NCI-H510A (cell line): ENCODE measurements at regions not wholly inside any gene's neighbourhood (a gene's known extent, or its start where the extent isn't known, plus 50 kb on each side); places are given as distances from the start of the nearest gene placed in this dataset.

ENCODE experiments used
- DNase-seq: peaks from one replicate; lab custom pipeline; 2025; lab: John Stamatoyannopoulos, UW

DNA sequence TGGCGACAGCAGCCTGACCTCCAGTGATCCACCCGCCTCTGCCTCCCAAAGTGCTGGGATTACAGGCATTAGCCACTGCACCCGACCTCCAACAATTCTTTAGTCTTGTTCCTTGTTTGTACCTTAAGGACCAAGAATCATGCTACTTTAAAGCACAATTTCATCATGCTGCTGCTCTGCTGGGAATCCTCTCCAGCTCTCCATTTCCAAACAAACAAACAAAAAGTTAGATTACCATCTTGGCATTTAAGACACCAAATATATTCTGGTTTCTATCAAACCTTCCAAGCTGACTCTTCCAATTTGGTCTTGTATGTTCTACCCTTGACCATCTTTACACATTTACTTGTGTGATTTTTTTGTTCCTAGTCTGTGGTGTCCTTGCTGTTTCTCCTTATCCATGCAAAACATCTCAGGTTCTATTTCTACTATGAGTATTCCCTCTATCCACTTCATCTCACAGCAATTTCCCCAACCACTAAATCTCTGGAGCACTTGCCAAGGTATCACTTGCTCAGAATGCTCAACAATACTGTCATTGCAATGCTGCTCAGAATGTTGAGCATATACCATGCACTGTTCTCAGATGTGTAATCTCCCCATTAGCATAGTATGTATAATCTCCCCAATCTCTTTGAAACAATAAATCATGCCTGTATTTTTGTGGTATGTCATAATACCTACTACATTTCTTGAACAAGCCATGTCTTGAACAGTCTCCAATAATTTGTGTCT lies 73.2 kb upstream of the GALNT5 start:
- DNase-seq = no peak

DNA sequence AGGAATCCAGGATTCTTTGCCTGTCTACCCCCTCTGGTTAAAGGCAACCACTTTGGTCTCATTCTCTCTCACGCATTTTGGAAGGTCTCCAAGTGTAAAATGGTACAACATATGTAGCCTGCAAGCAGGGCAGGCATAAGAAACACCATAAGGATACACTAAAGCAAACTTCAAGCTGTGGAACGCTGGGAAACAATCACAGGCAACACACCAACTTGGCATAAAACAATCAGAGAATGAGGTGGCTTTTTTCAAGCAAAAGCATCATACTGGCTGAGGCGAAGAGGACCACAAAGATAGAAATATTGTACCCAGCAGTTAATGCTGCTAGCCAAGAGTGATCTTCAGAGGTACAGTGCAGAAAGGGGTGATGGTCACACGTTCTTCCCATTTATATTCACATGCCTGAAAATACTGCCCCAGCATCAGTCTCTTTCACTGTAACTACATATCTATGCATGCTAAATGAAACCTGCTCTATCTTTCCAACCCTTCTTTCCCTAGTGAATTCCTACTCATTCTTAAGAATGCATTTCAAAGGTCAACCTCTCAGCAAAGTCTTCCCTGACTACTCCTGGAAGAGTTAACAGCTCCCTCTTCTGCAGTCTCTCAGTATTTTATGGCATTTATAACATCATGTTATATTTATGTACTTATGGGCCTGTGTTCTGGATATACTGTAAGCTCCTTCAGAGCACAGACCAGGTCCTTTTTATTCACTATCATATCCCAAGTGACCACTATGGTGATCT lies 71.9 kb upstream of the GALNT5 start:
- no peak for DNase-seq

DNA sequence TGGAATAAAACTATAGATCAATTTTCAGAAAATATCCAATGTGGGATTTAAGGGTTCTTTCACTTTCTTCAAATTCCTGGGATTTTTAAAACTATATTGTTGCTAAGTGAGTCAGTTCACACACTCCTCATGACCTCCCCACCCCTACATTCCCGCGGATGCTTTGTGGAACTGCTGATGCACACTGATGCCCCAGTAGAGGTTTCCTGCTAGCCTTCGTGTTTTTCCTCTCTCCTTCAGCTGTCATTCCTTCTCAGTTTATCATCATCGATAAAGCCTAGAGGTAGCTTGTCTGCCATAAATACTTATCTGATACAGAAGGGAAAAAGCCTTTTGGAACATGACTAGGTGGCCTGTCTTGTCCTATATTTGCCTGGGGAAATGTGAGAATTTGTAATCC lies 67.4 kb upstream of the GALNT5 start:
- no peak for DNase-seq

DNA sequence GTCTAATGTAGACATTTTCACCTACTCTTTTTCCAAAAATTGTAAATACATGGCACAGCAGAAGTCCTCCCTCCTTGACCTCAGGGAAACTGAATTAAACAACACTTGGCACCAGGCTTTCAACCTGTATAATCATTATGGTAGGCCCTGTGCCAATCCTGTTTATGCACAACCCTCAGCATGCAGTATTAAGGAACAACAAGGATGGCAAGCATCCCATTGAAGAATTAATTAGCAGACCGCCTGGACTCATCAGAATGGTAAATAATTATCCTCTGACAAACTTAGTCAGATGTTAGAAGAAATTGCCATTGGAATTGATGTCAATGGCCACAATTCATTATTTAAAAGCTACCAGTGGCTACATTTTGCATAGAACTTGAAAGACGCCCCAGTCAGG lies 66.3 kb upstream of the GALNT5 start:
- DNase-seq = no peak

DNA sequence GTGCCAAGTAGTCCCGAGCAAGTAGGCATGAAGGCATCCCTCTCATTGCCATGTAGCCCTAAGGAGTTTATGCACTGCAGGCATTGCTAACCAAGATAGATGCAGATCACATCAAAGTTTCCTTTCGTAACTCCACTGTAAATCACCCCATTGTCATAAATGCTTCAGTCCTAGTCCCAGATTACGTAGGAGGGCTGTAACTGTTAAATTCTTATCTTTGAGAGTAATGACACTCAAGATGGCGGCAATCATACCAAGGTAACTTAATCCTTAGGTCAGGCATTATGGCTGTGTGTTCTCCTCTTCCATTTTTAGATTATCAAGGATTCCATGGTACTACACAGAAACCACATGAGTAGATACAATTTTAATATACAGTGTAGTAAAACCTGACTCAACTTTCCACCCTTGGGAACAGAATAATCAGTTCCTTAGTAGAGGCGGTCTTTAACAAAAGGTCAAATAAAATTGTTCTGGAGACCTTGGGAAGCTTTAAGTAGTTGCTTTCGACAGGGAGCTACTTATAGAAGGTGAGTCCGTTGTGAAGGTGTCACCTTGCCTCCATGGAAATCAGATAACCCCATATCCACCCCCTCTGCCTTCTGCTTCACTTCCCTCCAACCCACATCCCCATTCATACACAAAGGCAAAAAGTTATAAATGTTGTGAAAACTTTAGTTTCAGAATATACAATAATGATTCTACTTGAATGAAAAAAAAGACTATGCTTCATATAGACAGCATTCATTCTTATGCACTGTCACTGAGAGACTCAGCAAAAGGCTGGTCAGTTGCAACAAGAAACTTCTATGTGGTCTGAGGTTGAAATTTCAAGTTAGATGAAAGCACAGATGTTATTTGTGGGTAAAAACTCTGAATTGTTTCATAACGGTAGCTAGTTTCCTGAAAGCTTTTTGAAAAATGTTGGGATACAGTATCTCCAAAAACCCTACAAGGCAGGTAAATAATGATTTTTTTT lies 64.8 kb upstream of the GALNT5 start:
- no peak for DNase-seq

DNA sequence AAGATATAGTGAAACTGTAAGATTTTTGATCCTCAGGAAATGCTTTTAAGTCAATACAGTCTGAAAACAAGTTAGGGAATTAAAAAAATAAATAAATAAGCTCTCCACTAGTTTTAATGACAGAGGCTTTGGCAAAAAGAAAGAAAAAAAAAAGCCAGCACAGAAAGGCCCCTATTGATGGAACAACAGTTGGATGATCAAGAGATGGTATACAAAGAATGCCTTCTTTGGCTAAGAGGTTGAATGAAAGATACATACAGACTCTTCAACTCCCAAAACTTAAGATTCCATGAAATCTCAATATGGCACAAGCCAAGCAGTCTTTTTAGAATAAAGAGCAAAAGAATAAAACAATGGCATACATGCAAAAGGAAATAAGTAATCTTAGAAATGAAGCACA lies 64.0 kb upstream of the GALNT5 start:
- no peak for DNase-seq

DNA sequence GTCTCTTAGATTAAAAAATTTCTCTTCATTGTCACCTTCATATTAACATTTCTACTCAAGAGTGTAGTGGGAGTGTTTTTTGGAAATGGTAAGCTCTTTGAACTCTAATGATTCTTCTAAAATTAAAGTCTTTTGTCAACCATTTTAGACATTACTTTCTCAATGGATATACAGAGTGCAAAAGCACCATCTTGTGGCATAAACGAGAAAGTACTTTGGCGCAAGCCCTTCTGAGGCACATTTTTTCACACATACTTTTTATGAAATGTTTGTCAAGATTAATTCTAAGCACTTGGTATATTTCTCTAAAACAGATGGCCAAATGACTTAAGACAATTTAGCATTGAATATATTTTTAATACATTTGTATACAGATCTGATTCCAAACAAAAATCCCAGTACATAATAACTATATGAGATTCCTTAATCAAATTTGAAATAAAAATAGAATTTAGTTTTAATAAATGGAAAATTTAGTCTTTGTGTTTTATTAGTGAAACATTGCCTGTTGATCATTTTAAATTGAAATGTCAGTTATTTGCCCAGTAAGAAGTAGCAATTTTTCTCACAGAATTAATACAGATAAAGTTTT lies 63.3 kb upstream of the GALNT5 start:
- no peak for DNase-seq

DNA sequence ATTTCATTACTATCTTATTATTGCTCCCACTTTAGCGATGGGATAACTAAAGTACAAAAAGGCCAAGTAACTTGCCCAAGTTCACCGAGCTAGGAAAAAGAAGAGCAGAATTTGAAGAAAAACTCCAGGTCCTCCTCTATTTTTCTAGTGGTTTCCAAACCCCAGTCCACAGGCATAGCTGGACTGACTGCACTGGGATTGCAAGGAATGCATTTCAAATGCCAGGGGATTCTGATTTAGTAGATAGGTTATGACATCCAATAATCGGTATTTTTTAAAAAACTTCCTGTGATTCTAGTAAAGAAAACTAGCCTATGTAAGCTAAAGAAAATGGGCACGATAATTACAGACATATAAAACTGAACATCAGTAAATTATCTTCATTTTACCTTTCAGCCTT lies 62.7 kb upstream of the GALNT5 start:
- DNase-seq = no peak

DNA sequence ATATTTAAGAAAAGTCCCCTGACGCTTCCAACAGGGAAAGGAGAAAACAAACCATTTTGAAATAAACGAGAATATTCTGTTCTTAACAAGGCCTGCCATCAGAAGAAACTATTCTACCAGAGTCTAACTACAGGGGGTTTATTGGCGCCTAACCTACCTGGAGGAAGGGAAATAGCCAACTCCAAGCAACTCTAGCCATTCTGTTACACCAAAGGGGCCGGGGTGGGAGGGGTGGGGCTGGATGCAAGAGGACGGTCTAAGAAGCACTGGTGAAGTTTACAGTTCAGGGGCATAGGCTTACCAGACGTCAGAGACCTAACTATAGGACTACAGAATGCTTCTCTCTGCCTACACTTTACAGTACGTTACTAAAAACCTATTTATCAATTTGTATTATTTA lies 60.5 kb upstream of the GALNT5 start:
- no peak for DNase-seq

DNA sequence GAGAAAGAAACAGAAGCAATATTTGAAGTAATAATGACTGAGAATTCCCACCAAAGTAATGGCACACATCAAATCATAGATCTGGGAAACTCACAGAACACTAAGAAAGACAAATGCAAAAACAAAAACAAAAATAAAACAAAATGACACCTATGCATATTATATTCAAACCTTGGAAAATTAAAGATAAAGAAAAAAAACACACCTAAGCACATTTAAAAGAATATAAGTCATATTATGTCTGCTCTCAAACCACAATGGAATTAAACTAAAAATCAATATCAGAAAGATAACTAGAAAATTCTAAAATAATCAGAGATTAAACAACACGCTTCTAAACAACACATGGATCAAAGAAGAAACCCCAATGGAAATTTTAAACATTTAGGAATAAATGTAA lies 59.7 kb upstream of the GALNT5 start:
- no peak for DNase-seq

DNA sequence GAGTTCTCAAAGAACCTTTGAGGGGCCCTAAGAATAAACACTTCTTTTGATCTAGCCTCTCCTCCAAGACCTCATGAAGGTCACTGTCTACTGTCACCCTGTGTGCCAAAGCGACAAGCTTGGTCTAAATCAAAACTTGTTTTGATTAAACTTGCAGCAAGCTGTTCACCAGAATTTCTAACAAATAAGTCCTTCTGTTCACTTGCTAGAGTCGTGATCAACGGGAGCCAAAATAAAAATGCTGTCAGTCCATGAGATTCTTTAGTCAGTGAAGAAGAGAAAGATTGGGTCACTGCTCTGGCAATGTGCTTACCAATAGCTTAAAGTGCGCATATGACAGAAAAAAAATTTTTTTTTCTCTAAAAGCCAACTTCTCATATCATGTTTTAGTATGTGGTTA lies 53.9 kb upstream of the GALNT5 start:
- no peak for DNase-seq

DNA sequence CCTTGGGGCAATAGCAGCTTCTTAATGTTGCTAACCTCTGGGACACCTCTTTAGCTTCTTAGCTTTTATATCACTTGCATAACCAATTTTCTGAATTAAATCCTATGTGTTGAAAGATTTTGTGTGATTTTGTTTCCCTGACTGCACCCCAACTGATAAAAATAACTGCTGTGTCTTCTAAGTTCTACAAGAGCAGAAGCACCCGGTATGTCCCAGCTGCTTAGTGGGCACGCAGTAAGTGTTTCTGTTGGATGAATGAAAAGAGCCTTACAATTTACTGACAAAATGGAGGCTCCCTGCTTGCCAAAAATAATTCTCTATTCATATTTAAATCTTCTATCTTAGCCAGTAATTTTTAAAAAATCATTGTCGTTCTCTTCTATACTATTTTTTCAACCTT lies 53.1 kb upstream of the GALNT5 start:
- no peak for DNase-seq

DNA sequence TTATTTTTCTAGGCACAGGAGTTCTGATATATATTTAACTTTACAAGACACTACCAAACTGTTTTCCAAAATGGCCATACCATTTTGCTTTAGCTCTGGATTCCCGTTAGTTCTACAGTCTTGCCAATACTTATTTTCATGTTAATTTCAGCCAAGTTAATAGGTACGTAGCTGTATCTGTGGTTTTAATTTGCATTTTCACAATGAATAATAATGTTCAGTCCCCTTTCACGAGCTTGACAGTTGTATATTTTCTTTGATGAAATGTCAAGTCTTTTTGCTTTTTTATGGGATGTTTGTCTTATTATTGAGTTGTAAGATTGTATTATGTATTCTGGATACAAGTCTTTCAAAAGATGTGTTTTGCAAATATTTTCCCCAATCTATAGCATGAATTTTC lies 50.6 kb upstream of the GALNT5 start:
- DNase-seq = no peak
